Activated CD4-positive, alpha-beta T cell treated with anti-CD3 and anti-CD28 coated beads, Interleukin-2, amount 50 U/mL, for 48 hours (primary cell): ENCODE measurements at regions not wholly inside any gene's neighbourhood (a gene's known extent, or its start where the extent isn't known, plus 50 kb on each side); places are given as distances from the start of the nearest gene placed in this dataset.

ENCODE experiments used
- DNase-seq, 2 experiments: peaks; one replicate each; pipeline ENCODE4 v3.0.0-alpha.2; 2020

DNA sequence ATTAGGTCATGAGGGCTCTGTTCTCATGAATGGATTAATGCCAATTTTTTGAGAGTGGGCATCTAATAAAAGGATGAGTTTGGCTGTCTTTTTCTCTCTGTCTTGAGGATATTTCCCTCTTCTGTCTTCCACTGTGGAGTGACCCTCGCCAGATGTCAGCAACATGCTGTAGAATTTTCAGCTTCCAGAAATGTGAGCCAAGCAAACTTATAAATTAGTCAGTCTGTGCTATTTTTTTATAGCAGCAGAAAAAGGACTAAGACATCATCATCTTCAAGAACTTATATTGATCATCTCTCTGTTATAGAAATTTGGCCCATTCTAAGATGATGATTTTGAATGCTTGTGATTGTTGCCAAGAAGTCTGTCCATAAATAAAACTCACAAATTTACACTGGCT lies 431.4 kb downstream of the FGF9 start:
- DNase-seq: no peak

DNA sequence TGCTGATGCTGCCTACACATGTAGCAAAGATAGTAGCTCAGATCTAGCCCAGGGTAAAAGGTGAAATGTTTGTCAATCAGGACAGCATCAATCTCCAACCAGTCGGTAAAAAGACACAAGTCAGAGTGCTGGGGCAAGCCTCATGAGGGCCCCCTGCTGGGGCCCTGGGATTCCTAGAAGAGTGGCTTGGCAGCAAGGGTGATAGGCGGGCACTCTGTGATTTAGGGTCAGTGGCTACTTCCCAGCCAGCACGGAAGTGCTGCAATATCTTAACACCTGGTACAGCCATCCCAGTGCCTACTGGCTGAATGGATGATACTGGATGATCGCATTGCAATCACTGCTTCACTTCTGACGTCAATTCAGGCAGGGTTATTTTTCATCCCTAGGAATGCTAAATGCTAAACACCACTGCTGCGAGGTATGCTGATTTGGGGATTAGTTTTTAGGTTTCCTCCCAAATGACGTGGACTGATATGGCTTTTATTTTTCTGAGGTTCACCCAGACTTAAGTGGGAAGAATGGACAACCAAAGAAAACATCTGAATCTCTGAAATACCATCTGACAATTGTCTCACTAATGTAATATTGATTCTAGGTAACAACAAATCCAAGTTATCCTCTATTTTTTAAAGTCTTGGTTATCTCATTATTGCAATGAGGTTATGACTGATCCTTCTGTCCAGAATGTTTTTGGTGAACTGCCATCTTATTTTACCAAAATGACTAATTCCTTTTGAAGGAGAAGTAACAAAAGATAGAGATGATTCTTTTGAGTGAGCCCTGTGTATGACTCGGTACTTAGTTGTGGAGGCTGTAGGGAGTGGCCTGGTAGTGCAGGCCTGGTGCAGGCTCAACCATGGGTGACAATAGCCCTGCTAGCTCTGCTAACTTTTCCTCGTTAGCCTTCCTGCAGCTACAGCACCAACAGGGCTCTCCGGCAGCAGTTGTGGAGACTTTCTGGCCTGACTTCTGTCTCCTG lies 432.5 kb downstream of the FGF9 start:
- DNase-seq: no peak

DNA sequence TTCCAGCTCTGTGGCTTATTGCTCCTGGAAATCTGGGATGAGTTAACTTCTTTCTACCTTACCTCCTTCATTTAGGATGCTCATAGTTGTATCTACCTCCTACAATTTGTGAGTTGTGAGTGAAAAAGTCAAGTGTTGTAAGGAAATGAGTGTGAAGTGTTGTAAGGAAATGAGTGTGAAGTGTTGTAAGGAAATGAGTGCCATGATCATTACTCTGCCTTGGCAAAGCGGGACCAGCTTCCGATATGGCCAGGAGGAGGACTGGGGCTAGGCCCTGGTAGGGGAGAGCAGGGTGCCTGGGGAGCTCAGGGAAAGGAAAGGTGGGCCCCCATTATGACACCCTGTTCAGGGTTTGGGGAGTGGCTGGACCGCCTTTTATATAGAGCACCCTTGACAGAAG lies 435.2 kb downstream of the FGF9 start:
- no peak for DNase-seq

DNA sequence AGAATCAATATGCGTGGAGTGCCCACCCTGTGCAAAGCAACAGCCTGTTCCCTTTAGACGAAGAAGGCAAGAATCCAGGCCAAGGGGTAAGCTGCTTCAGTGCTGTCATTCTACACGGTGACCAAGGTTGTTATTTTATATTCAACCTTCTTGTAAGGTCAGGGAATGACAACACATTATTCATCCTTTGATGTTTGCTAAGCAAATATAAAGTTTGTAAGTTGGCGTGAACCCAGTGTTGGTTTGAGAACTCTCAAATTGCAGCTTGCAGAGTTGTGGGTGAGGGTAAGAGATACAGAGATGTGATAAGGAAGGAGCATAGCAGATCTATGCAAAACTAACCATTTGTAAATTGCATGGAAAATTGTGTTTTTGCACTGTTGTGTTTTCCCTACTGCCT lies 436.7 kb downstream of the FGF9 start:
- no peak for DNase-seq

DNA sequence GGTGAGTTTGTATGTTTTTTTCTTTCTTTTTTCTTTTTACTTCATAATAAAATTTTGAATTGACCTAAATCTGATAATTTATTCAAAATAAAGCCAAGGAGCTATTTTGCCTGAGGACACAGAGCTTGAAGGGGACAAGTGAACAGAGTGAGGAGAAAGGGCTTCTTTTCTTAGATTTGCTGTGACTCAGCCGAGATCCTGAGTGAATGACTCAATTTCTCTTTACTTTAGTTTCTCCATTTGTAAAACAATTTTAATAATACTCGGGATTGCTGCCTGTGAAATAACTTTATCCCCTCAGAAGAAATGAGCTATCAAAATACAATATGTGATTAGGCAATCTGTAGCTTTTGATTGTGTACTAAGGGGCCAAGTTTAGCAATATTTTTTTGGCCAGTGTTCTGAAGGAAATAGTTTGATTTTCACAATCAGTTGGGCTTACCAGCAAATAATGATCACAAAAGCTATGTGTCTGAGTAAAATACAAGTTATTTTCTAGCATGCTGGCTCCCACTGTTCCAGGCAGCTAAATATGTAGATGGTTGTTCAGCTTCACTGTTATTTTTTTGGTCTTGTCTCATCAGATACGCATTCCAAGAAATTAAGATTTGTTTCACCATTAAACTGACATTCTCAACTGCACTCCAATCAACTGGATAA lies 437.5 kb downstream of the FGF9 start:
- DNase-seq: no peak

DNA sequence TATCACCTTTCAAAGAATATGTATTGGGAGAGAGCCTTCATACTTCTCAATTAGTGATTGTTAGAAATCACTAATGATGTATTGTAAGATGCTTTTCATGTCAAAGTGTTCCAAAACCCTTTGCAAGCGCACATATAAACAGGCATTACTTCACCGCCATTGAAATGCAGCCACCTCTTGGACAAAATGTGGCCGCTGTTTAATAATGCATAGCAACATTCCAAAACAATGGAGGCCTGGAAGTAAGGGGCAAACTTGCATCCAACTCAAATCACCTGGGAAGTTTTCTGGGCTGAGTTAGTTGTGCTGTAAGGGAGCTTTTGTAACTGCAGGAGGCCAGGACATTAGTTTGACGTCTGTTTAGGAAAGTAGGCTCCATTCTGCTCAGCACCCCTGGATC lies 438.1 kb downstream of the FGF9 start:
- no peak for DNase-seq

DNA sequence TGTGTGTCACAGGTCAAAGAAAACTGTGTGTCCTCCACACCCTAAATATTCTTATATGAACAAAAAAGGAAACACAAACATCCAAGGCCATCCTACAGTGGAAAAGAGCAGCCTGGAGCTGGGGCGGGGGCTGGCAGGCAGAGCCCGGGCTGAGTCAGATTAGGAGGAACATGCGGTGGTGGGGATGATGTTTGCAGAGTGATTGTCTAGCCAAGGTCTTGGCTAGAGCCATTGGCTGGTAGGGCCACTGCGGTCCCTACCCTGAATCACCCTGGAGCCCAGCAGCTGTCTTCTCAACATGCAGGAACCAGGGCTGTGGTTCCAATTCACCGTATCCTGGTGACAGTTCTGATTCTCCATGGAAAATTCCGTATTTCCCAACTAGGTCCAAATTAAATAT lies 439.5 kb downstream of the FGF9 start:
- no peak for DNase-seq

DNA sequence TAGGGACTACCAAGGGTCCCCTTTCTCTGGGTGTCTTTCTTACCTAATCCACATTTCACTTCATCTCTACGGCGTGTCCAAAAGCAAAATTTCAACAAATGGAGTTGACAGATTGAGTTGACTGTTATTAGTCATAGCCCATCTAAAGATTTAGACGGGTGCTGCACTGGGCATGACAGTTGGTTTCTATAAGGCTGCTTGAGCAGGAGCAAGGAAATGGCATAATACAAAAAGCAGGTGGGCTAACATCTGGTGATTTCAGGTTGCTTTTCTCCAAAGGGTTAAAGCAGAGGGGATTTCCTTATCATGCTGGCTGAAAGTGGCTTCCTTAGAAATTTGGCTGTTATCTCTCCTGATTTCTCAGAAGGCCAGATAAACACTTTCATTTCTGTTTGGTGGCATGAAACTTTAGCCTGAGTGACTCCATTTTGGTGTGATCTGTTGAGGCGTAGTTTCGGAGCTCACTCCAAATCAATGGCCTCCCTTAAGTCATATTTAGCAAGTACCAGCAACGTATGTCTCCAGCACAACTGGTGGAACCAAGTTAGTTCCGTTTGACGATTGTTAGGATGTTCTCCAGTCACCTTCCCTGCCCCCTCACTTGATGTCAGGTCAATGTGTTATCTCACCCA lies 440.4 kb downstream of the FGF9 start:
- no peak for DNase-seq

DNA sequence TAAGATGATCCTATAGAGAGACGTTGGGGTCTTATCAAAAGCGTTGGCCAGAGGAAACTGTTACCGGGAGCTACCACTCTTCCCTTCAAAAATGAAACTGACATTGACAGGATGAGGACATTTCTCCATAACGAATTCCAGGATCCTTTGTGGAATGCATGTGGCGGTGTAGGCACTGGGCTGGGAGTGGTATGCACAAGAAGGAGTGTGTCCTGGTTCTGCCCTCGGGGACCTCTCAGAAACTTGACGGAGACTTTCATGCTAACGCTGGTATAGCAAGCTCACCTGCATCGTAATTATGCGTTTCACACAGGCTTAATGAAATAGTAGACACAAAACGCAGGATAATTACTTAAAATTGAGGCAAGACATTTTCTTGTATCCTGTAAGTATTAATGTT lies 441.1 kb downstream of the FGF9 start:
- no peak for DNase-seq

DNA sequence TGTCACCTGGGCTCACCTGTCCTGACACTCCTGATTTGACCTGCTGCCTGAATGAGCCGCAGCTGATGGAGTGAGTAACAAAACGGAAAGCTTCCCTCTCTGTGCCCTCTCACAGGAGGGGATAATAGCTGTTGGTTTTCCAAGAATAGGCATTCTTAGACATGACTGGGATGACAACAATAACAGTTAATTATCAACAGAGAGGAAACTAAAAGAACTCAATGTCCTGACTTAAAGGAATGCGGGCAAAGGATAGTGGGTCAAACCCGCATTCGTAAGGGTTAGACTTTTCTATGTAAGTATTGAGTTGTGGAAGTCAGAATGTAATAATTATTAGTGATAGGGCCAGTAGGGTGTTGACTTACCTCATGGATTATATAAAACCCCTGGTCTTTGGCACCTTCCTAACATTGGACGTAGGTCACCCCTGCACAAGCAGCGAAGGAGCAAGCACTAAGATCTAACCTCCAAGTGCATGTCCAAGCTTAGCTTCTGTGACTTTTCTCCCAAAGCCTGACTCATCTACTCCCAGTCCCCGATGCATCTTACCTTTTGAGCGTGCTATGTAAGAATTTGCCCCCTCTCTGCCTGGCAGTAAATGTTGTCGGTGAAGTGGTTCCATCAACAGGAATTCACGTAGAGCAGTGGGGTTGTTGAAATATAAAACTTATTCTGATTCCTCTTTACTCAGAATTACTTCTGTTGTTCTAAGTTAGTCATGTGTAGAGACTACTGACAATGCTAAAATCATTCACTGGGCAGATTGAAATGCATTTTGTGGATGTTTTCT lies 442.3 kb downstream of the FGF9 start:
- no peak for DNase-seq

DNA sequence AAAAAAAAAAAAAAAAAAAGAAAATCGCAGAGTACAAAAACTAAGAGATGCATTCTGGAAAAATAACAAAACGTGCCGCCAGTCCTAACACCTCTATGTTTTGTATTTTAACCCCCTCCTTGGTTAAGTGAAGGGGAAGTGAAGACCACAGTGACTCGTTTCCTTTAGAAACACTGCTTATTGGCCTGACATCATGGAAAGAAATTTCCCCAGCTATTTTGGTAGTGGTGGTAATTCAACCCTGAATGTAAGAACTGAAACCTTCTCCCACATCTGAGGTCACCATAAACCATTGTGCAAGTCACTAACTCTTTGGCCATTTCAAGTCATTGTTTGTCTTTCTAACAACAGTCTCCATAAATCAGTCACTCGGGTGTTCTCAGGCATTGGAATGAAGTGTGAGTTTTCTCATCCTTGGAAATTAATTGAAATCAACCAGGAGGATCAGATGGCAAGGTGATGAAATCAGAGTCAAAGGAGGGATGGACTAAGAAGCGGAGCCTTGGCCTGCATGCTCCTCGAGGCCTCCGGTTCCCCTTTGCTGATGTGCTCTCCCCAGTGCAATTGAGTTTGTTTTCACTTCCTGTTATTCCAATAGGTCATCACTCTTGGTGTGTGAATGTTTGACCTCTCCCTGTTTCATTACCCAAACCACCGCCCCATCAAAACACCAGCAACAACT lies 443.9 kb downstream of the FGF9 start:
- no peak for DNase-seq

DNA sequence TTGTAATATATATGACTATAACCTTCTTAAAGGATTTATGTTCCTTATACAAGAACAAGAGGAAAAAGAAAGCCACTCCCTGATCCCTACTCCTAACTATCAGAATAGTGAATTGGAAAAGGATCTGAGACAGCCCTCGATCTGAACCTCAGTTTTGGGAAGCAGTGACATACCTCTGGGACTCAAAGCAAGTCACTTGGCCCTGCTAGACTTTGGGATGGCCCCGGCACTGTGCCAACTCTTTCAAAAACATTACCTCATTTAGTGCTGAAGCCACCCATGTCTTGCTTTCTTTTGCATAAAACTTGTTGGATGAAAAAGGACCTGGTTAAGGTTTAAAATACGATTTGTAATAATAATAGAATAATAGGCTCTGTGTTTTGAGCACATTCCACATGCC lies 447.3 kb downstream of the FGF9 start:
- DNase-seq: no peak

DNA sequence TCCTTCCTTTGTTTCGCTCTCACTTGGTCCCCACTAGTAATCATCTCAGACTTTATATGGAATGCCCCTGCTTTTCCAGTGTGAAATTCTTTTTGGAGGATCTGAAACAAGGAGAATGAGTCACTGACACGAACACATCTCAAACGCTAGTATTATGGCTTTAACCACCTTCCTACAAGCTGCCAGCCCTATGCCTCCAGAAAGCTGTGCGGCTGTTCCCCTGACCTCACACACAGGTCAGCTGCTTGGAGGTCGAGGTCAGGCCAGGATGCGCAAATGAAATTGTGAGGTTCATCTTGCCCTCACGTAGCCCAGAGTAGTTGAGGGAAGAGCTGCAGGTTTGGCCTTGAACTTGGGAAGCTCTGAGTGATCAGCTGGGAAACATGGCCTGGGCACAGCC lies 449.8 kb downstream of the FGF9 start:
- no peak for DNase-seq

DNA sequence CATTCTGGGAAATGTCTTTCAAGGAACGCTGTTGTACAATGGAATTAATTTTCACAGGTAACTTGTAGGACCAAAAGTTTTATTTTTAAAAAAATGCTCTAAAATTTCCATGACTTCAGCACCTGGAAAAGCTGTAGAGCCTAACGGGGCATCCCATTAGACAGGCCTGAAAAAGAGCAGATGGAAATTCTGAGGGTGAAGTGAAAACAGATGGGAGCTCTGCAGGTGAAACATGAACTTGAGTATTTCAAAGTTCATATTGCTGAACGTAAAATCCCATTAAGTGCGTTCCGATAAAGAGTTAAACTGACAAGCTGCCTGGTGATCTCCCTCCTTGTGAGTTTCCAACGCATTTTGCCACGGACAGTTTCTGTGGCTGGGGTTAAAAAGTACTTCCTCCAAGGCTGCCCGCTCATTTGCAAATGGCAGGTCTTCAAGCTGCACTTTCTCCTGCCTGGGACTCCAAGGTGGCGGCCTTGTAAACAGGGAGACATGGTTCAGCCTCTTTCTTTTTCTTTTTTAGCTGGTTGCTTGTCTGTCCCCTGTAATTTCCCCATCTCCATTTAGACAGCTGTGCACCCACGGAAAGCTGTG lies 450.4 kb downstream of the FGF9 start:
- no peak for DNase-seq

DNA sequence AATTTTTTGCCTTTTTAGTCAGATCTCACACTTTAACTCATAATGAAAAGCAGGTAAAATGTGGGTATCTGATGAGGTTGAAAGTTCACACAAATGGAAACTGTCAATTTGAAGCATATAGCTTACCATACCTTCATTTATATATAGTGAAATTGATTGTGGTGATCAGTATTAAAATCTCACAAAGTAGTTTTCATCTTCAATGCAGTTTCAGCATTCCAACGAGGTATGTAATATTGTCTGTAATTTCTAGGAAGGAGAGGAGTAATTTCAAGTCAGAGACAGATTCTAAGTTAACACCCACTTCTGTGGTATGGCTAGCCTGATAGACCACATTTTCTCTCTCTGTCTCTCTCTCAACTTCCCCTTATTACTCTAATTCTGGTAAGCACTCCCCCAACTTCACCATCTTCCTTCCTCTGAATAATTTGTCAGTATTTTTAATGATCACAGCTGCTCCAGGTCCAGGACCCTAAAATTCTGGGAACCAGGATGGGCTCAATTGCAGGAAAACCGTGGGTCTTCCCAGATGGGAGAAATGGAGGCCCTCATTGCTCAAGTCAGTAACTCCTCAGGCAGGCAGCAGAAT lies 455.7 kb downstream of the FGF9 start:
- DNase-seq: no peak

DNA sequence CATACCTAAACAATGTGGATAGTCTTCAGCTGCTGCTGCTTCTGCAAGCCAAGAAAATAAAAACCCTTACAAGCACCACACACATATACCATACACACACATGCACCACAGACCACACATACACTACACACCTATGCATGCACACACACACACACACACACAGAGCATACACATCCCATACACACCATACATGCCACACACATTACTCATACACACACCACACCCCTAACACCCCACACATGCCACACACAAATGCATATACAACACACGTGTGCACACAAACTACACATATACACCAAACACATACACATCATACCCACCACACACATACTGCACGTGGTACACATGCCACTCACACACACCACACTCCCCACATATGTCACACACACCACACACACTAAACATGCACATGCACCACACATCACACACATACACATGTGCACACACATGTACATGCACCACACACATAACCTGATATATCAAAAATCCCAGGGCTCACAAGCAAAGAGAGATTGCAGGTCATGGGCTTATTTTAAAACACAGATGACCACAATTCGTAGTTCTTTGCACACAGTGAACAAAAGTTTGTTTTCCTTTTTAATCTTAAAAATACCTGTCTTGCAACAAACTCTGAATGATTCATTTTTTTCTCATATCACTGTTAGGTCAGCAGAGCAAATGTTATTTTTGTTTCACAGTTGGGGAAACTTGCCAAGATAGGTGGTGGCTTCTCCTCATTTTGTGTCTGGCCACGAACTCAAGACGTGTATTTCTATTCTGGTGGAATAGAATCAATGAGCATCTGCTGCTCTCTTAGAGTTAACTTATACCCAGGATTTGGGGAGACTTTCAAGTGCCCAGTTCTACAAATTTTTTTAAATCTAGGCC lies 456.6 kb downstream of the FGF9 start:
- DNase-seq: no peak

DNA sequence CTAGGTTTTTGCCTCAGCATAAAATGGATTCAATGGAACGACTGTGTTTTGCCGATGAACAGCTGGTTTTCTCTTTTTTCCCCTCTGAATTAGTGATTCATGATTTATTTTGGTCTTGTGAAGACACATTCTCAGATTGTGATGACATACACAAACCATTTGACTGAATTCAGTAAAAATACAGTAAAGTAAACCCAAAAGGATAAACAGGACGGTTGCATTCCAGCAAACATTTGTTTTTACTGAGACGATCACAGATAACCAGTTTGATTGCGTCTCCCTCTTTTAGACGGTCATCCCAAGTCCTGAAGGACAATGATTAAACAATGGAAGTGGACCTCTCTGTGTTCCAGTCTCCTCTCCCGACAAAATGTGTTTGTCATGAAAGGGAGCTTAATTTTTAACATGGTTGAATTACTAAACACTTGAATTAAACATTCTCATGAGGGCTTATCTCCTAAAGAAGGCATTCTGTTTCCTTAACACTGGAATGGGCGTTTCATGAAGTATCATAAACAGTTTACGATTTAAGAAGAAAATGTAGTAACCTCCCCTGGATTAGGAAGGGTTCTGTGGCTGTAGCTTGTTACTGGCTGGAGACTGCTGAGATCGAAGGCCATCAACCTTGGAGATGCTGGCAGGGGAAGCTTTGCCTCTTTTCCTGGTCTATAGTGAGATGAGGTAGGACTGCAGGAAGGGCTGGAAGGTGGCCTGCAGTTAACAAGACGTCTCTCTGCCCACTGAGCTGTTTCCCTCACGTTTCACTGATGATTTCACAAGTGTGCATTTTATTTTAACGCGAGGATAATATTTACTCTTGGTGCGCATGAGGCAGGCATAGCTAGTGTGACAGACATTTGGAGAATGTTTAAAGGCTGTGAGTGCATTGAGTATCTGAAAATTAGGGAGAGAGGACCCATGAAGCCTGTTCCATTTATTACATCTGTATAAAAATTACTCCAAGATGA lies 457.9 kb downstream of the FGF9 start:
- no peak for DNase-seq

DNA sequence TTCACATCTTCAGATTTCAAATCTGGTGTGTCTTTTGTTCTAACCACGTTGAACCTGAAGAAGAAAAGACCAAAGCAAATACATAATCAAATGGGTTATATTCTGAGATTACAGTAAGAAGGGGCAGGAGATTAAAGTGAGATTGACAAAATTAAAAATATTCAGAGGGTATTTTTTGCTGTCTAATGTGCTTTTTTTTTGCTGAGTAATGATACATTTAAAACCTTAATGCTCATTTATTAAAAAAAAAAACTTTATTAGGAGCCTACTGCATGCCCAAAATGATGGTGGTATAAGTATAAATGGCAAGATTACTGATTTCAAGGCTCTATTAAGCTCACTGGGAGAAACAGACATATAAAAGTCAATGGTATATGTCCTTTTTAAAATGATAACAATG lies 459.4 kb downstream of the FGF9 start:
- DNase-seq: no peak

DNA sequence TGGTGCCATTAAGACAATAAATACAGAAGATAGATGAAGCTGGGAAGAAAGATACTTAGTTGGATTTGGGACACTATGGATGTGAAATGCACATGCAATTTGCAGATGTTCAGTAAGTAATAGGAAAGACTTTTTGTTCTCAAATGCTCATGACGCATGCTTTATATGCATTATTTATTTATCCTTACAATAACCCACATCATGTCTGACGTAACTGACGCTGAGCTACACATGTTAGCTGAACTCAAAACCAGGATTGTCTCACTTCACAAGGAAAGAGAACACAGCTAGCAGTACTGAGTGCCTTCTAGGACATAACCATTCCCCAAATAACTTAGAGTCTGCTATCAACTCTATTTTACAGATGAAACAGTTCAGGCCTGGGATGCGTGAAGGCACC lies 463.4 kb downstream of the FGF9 start:
- no peak for DNase-seq
